ENCODE measurements at regions not wholly inside any gene's neighbourhood (a gene's known extent, or its start where the extent isn't known, plus 50 kb on each side); places are given as distances from the start of the nearest gene placed in this dataset.
"Not testable (repeated sequence)": the region's sequence is repeated elsewhere in the genome, so short reads cannot be mapped to it uniquely, and the experiment has no call there.

DNA sequence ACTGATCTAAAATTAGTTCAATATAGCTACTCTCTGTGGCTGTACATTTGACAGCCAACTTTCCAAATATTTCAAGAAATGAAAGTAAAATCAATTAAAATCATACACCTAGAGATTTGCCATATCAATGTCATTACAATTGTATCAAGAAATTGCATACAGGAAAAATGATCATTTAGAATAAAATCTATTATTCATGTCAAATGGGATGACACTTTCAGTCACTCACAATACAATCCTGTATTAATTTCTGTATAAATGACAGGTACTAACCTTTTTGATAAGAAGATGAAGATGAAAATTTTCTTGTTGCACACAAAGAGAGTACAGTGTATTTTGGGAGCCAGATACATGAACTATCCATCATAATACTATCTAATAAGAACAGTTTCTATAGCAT is 1588.9 kb upstream of the PRMT6 start:
- Histone ChIP-seq H3K9ac (ENCODE audit: insufficient read depth, low read length, poor library complexity, severe bottlenecking) (no peak overlapping the region), H3K27ac (ENCODE audit: low read depth in 1 of 2, low read length in 2 of 2) (no peak overlapping the region), H3K27me3 (ENCODE audit: control insufficient read depth in 2 of 2, insufficient read depth in 2 of 2, low read length in 2 of 2) (no peaks in the 10 kb centered on the region), H4K20me1 (ENCODE audit: insufficient read depth, low read length) (no peaks in the 10 kb centered on the region), H2AFZ (ENCODE audit: insufficient read depth, low read depth, low read length, poor library complexity, severe bottlenecking) (no peak overlapping the region), H3K4me3 (replicated peaks in 1 of 3; ENCODE audit: low read depth in 2 of 3, low read length in 3 of 3) (no peak overlapping the region), H3K36me3 (replicated peaks in 1 of 2; ENCODE audit: control insufficient read depth in 1 of 2, insufficient read depth in 2 of 2, low read length in 2 of 2) (no peaks in the 10 kb centered on the region), H3K4me1 (ENCODE audit: control insufficient read depth in 1 of 2, insufficient read depth in 2 of 2, low read length in 2 of 2) (no peaks in the 10 kb centered on the region), H3K4me2 (replicated peaks; ENCODE audit: extremely low read depth, low read length, poor library complexity, severe bottlenecking) (no peak overlapping the region), H3K79me2 (ENCODE audit: insufficient read depth, low read length) (no peaks in the 10 kb centered on the region), H3K9me3 (replicated peaks in 1 of 2; ENCODE audit: control insufficient read depth in 1 of 2, insufficient read depth in 1 of 2, low read length in 2 of 2) (no peaks in the 10 kb centered on the region)
- peaks cover 0 to 11% (median 3%) of the 10 kb centered on the region in 7 donors for H3K9me3 Mint-ChIP-seq
- H3K36me3 Mint-ChIP-seq = no peaks in the 10 kb centered on the region
- no peaks in the 10 kb centered on the region for H3K4me1 Mint-ChIP-seq
- intact Hi-C loops (cut with micrococcal nuclease) = no loop called here
- no peak for DNase-seq
- no peak overlapping the region for H3K27ac Mint-ChIP-seq
- H3K27me3 Mint-ChIP-seq (ENCODE audit: low read depth in 3 of 3) = no peaks in the 10 kb centered on the region
- no peak overlapping the region for H3K4me3 Mint-ChIP-seq
- TF ChIP-seq, protein P1, sequence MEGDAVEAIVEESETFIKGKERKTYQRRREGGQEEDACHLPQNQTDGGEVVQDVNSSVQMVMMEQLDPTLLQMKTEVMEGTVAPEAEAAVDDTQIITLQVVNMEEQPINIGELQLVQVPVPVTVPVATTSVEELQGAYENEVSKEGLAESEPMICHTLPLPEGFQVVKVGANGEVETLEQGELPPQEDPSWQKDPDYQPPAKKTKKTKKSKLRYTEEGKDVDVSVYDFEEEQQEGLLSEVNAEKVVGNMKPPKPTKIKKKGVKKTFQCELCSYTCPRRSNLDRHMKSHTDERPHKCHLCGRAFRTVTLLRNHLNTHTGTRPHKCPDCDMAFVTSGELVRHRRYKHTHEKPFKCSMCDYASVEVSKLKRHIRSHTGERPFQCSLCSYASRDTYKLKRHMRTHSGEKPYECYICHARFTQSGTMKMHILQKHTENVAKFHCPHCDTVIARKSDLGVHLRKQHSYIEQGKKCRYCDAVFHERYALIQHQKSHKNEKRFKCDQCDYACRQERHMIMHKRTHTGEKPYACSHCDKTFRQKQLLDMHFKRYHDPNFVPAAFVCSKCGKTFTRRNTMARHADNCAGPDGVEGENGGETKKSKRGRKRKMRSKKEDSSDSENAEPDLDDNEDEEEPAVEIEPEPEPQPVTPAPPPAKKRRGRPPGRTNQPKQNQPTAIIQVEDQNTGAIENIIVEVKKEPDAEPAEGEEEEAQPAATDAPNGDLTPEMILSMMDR (IDR thresholded peaks at IDR 0.05) = no peak

DNA sequence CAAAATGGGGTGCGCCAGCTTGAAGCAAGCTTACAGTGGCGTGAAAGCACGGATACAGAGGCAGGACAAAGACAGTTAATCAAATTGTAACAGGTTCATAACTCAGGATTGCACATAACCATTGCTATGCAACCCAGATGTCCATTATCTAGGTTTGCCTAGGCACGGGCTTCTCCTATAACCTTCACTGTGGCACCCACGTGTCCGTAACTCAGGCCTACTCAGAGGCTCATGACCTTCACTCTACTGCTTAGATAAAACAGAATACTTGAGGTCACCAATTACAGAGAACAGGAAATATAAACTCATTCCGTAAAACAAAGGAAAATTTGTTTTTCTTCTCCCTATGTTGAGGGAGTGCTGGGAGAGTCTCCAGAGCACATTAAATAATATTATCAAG is 1585.9 kb upstream of the PRMT6 start:
- H3K27ac Mint-ChIP-seq; H4K20me1 ChIP-seq (ENCODE audit: insufficient read depth, low read length); H3K4me1 Mint-ChIP-seq; H3K36me3 ChIP-seq (replicated peaks in 1 of 2; ENCODE audit: control insufficient read depth in 1 of 2, insufficient read depth in 2 of 2, low read length in 2 of 2); H3K4me3 ChIP-seq (replicated peaks in 1 of 3; ENCODE audit: low read depth in 2 of 3, low read length in 3 of 3); intact Hi-C loops (cut with micrococcal nuclease); H3K9me3 ChIP-seq (replicated peaks in 1 of 2; ENCODE audit: control insufficient read depth in 1 of 2, insufficient read depth in 1 of 2, low read length in 2 of 2); H3K4me2 ChIP-seq (replicated peaks; ENCODE audit: extremely low read depth, low read length, poor library complexity, severe bottlenecking); H3K4me1 ChIP-seq (ENCODE audit: control insufficient read depth in 1 of 2, insufficient read depth in 2 of 2, low read length in 2 of 2); H3K27me3 ChIP-seq (ENCODE audit: control insufficient read depth in 2 of 2, insufficient read depth in 2 of 2, low read length in 2 of 2); H3K4me3 Mint-ChIP-seq; H3K9ac ChIP-seq (ENCODE audit: insufficient read depth, low read length, poor library complexity, severe bottlenecking); H3K79me2 ChIP-seq (ENCODE audit: insufficient read depth, low read length); H3K9me3 Mint-ChIP-seq; DNase-seq; H2AFZ ChIP-seq (ENCODE audit: insufficient read depth, low read depth, low read length, poor library complexity, severe bottlenecking); H3K27ac ChIP-seq (ENCODE audit: low read depth in 1 of 2, low read length in 2 of 2); H3K27me3 Mint-ChIP-seq (ENCODE audit: low read depth in 3 of 3); H3K36me3 Mint-ChIP-seq: not testable (repeated sequence)
- WGBS (ENCODE audit: insufficient coverage) = 88% methylated on average over 1 of the region's 7 CpGs
